IPS-20b (cell line): ENCODE measurements at regions not wholly inside any gene's neighbourhood (a gene's known extent, or its start where the extent isn't known, plus 50 kb on each side); places are given as distances from the start of the nearest gene placed in this dataset.
"Not testable (repeated sequence)": the region's sequence is repeated elsewhere in the genome, so short reads cannot be mapped to it uniquely, and the experiment has no call there.

Experiments
- H3K27ac ChIP-seq: one replicate; pipeline ENCODE4 v1.5.1; 2013; ENCODE audit warnings: low read length
- H3K27me3 ChIP-seq: 2 replicates; pipeline ENCODE4 v1.6.1; 2013; ENCODE audit warnings: mild to moderate bottlenecking, low read length, inconsistent platforms; ENCODE audit not compliant: insufficient read depth
- H3K36me3 ChIP-seq: 2 replicates; pipeline ENCODE4 v1.6.1; 2013; ENCODE audit warnings: low read depth, mild to moderate bottlenecking, inconsistent platforms, low read length, moderate library complexity; ENCODE audit not compliant: insufficient read depth
- H3K4me1 ChIP-seq: 2 replicates; pipeline ENCODE4 v1.6.1; 2013; ENCODE audit warnings: mild to moderate bottlenecking, control low read depth, inconsistent platforms, low read length, moderate library complexity; ENCODE audit not compliant: insufficient read depth
- H3K4me3 ChIP-seq: 2 replicates; pipeline ENCODE4 v1.5.1; 2013; ENCODE audit warnings: mild to moderate bottlenecking, low read length, inconsistent platforms
- H3K9ac ChIP-seq: 2 replicates; pipeline ENCODE4 v1.6.1; 2013; ENCODE audit warnings: low read depth, mild to moderate bottlenecking, inconsistent platforms, low read length, moderate library complexity
- H3K9me3 ChIP-seq: 2 replicates; pipeline ENCODE4 v1.6.1; 2013; ENCODE audit warnings: mild to moderate bottlenecking, low read depth, low read length, inconsistent platforms; ENCODE audit not compliant: insufficient read depth

DNA sequence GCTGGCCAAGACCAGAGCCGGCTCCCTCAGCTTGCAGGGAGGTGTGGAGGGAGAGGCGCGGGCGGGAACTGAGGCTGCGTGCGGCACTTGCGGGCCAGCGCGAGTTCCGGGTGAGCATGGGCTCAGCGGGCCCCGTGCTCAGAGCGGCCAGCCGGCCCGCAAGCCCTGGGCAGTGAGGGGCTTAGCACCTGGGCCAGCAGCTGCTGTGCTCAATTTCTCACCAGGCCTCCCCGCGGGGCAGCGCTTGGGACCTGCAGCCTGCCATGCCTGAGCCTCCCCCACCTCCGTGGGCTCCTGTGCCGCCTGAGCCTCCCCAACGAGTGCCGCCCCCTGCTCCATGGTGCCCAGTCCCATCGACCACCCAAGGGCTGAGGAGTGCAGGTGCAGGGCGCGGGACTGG lies 369.2 kb upstream of the NRG3 start:
- not testable (repeated sequence) for H3K9me3 ChIP-seq, H3K27me3 ChIP-seq, H3K36me3 ChIP-seq, H3K4me3 ChIP-seq, H3K4me1 ChIP-seq, H3K27ac ChIP-seq, H3K9ac ChIP-seq

DNA sequence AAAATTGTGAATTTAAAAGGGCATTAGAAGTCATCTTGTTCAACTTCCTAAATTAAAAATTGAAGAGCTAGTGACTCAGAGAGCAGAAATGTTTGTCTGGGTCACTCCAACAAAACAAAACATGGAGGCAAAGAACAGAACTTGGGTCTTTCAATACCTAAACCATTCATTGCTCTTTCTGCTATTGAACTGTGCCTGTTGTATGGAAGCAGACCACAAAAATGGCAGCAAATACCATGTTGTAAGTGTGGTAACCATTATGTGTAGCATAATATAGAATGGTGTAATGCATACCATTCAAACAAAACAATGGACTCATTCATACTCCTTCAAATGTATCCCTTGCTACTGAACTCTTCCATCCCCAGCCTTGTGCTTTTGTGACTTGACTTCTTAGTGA lies 360.2 kb upstream of the NRG3 start:
- Histone ChIP-seq H3K4me3 (no peak overlapping the region), H3K27ac (no peak overlapping the region), H3K9ac (no peak overlapping the region), H3K9me3 (peaks cover 7% of the 10 kb centered on the region; the same call in 1 of the 2 replicates), H3K36me3 (no peaks in the 10 kb centered on the region), H3K27me3 (no peaks in the 10 kb centered on the region), H3K4me1 (no peaks in the 10 kb centered on the region)

DNA sequence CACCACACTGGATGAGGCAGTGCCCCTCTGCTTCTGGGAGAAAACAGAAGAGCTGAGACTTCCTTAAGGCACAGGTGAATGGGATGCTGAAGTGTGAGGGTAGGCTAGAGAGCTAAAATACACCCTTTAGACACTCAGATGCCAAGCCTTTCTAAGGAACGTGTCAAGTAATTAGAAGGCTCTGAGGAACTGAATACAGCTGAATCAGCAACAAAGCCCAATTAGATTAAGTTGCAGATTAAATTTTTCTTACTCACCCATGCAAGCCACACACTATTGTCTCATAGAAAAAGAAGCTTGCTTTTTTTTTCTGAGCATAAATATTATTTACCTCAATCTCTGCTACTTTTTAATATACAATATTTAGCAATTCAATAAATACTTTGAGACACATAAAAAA lies 354.3 kb upstream of the NRG3 start:
- Histone ChIP-seq H3K9me3 (no peaks in the 10 kb centered on the region), H3K4me1 (no peaks in the 10 kb centered on the region), H3K4me3 (no peak overlapping the region), H3K27me3 (no peaks in the 10 kb centered on the region), H3K36me3 (no peaks in the 10 kb centered on the region), H3K9ac (no peak overlapping the region), H3K27ac (no peak overlapping the region)

DNA sequence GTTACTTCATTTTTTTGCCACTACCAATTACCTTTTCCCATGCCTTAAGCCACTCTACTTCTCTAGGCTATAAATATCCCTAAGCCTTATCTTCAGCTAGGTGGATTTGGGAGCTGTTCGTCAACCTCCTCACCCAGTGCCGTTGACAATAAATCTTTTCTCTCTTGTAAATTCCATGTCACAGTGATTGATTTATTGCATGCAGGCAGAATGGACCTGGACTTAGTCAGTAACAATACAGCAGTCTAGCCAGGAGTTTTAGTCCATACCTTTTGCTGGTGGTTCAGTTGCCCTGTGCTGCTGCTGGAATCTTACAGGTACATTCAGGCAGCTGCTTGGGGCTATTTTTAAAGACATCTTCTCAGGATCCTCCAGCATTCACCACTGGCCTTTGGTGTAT lies 350.5 kb upstream of the NRG3 start:
- Histone ChIP-seq H3K27me3 (no peaks in the 10 kb centered on the region), H3K9me3 (peaks cover 19% of the 10 kb centered on the region; the same call in 1 of the 2 replicates), H3K4me1 (no peaks in the 10 kb centered on the region), H3K36me3 (no peaks in the 10 kb centered on the region), H3K4me3 (no peak overlapping the region), H3K27ac (no peak overlapping the region), H3K9ac (no peak overlapping the region)

DNA sequence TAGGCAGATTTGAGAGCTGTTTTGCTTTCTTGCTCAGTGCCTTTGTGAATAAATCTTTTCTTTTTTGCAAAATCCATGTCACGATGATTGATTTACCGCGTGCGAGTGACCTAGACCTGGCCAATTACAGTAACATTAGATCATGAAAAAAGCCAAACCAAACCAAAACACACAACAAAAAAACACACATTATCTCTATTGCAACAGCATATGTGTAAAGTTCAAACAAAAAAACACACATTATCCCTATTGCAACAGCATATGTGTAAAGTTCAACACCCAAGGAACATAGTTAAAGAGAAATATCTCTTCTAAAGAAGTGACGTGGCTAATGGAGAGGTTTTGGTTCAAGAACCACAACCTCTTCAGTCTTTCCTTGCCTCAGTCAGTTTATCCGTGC lies 342.6 kb upstream of the NRG3 start:
- H3K4me3 ChIP-seq = no peak overlapping the region
- H3K27ac ChIP-seq = no peak overlapping the region
- H3K36me3 ChIP-seq = no peaks in the 10 kb centered on the region
- H3K9me3 ChIP-seq = peaks cover 6% of the 10 kb centered on the region; the same call in 1 of the 2 replicates
- no peaks in the 10 kb centered on the region for H3K27me3 ChIP-seq
- no peak overlapping the region for H3K9ac ChIP-seq
- no peaks in the 10 kb centered on the region for H3K4me1 ChIP-seq

DNA sequence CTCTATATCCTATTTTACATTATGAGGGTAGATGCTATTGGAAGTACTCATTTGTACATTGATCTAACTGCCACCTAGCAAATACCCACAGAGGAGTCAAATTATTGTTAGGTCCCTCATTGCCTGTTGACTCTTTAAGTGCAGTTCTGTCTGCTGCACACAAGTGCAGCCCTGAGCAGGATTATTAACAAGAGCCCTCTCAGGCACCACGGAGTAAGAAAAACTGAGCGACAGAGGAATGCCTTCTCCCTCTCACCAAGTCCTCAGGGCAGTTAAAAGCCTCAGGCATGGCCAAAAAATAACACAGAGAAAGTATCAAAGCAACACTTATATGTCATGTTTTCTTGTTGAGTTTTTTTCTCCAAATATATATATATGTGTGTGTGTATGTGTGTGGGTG lies 340.0 kb upstream of the NRG3 start:
- Histone ChIP-seq H3K36me3 (no peaks in the 10 kb centered on the region), H3K4me1 (no peaks in the 10 kb centered on the region), H3K27ac (no peak overlapping the region), H3K27me3 (no peaks in the 10 kb centered on the region), H3K9me3 (no peaks in the 10 kb centered on the region), H3K9ac (no peak overlapping the region), H3K4me3 (no peak overlapping the region)

DNA sequence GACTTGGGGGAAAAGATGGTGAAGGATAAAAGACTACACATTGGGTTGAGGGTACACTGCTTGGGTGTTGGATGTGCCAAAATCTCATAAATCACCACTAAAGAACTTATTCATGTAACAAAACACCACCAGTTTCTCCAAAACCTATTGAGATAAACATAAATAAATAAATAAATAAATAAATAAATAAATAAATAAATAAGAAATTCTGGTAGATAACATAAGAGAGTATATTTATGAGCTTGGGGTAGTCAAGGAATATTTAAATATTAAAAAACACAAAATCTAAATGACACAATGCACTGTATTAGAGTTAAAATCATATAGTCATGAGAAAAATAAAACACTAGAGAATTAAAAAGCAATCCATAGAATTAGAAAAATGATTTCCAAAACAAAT lies 333.5 kb upstream of the NRG3 start:
- no peak overlapping the region for H3K4me3 ChIP-seq
- H3K4me1 ChIP-seq = no peaks in the 10 kb centered on the region
- no peak overlapping the region for H3K27ac ChIP-seq
- no peaks in the 10 kb centered on the region for H3K9me3 ChIP-seq
- no peak overlapping the region for H3K9ac ChIP-seq
- no peaks in the 10 kb centered on the region for H3K36me3 ChIP-seq
- no peaks in the 10 kb centered on the region for H3K27me3 ChIP-seq

DNA sequence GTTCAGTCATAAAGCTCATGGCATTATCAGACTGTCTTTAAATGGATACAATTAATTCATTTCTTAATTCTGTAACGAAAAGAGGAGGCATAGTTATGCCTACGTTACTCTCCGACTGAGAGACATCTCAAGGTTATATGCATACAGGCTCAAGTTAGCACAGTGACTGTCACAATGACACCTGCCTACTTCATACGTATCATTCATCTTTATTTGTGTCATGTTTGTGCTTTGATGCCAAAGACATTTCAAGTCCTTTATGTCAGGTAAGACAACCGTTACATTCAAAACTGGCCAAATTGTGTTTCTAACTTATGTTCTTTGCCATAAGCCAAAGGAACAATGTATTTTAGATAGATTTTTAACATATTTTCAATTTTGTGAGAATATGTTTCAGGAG lies 328.8 kb upstream of the NRG3 start:
- H3K27me3 ChIP-seq = no peaks in the 10 kb centered on the region
- H3K27ac ChIP-seq = no peak overlapping the region
- H3K4me1 ChIP-seq = no peaks in the 10 kb centered on the region
- H3K4me3 ChIP-seq = no peak overlapping the region
- no peaks in the 10 kb centered on the region for H3K36me3 ChIP-seq
- no peak overlapping the region for H3K9ac ChIP-seq
- H3K9me3 ChIP-seq = peaks cover 6% of the 10 kb centered on the region; the same call in 1 of the 2 replicates

DNA sequence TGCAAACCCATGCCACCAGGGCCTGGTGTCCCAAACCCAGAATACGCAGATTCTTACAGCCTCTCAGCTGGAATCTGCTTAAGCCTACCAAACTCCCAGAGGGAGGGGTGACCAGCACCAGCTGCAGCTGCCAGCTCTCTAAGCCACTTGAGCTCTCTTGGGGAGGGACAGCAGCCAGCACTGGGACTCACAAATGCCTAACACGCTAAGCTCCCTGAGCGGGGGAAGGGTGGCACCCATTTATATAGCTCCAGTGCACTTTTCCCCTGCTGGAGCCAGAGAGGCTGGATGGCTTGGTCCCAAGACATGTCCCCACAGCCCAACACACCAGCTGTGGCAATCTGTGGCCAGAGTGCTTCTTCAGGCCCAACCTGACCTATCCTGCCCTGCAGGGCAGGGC lies 326.8 kb upstream of the NRG3 start:
- no peak overlapping the region for H3K4me3 ChIP-seq
- H3K27me3 ChIP-seq = no peaks in the 10 kb centered on the region
- no peaks in the 10 kb centered on the region for H3K4me1 ChIP-seq
- peaks cover 6% of the 10 kb centered on the region for H3K9me3 ChIP-seq
- no peak overlapping the region for H3K9ac ChIP-seq
- H3K36me3 ChIP-seq = no peaks in the 10 kb centered on the region
- H3K27ac ChIP-seq = no peak overlapping the region

DNA sequence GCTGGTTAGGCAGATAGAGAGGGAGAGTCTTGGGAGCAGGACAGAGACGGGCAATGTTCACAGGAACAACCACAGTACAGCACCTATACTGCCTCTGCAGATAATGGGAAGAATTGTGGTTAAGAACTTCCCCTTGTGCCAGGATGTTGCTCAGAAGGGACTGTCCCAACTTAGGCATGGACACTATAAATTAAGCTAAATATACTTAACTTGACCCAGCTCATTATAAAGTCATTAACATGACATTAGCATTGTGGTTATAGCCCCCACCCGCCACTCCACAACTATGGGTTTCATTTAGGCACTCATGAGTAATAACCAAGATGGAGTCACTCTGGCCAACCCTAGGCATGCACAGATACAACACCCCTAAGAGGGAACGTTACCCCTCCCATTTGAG lies 310.9 kb upstream of the NRG3 start:
- Histone ChIP-seq H3K27ac (no peak overlapping the region), H3K27me3 (no peaks in the 10 kb centered on the region), H3K9ac (no peak overlapping the region), H3K4me3 (no peak overlapping the region), H3K36me3 (no peaks in the 10 kb centered on the region), H3K4me1 (no peaks in the 10 kb centered on the region), H3K9me3 (no peaks in the 10 kb centered on the region)

DNA sequence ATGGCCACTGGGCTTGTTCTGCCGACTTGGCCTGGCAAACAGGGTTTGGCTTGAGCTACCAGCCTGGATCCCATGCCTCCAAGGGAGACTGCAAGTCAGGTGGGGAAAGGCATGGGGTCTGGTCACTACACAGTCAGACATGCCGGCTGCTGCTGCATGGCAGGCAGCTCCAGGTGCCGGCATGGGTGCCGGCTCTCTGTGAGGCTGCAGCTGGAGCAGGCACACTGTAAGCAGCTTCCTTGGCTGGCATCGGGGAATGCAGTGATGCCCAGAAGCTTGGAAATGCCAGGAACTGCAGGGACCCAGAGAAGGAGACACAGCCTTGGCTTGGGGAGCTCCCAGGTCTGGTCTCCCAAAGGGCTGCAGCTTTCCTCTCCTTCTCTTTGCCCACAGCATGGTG lies 305.5 kb upstream of the NRG3 start:
- Histone ChIP-seq H3K36me3 (no peaks in the 10 kb centered on the region), H3K27ac (no peak overlapping the region), H3K9me3 (no peaks in the 10 kb centered on the region; the same call in 1 of the 2 replicates), H3K4me1 (no peaks in the 10 kb centered on the region), H3K9ac (no peak overlapping the region), H3K27me3 (no peaks in the 10 kb centered on the region), H3K4me3 (no peak overlapping the region)

DNA sequence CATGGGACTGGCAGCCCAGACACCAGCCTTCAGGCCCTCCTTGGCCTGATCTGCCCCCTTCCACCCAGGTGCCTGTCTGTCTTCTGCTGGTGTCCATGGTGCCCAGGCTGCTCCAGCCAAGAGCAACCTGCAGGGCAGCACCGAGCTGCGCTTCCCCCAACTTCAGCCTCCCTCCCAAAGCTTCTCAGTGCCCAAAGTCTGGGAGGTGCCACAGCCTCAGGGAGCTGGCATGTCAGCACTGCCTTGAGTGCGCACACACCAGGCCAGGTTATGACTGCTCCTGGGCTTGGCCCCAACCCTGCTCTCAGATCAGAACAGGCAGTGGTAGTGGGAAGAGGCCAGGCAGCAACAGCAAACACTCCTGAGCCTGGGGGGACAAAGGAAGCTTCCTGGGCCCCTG lies 304.6 kb upstream of the NRG3 start:
- H3K4me3 ChIP-seq = no peak overlapping the region
- H3K4me1 ChIP-seq = no peaks in the 10 kb centered on the region
- H3K36me3 ChIP-seq = no peaks in the 10 kb centered on the region
- no peaks in the 10 kb centered on the region for H3K27me3 ChIP-seq
- H3K9me3 ChIP-seq = no peaks in the 10 kb centered on the region; the same call in 1 of the 2 replicates
- no peak overlapping the region for H3K9ac ChIP-seq
- no peak overlapping the region for H3K27ac ChIP-seq
